ENCODE measurements at regions not wholly inside any gene's neighbourhood (a gene's known extent, or its start where the extent isn't known, plus 50 kb on each side); places are given as distances from the start of the nearest gene placed in this dataset.
"Not testable (repeated sequence)": the region's sequence is repeated elsewhere in the genome, so short reads cannot be mapped to it uniquely, and the experiment has no call there.

DNA sequence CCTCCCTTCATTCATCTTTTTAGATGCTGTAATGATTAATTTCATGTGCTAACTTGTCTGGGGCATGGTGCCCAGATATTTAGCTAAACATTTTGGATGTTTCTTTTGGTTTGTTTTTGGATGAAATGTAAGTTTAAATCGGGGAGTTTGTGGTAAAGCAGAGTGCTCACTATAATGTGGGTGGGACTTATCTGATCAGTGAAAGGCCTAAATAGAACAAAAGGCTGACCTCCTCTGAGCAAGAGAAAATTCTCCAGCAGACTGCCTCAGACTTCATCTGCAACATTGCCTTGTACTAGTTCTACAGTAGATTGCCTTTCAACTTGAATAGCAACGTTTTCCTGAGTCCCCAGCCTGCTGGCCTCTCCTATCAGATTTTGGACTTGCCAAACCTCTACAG lies 183.6 kb downstream of the S1PR1 start:
- DNase-seq (ENCODE audit: low spot score): no peak

DNA sequence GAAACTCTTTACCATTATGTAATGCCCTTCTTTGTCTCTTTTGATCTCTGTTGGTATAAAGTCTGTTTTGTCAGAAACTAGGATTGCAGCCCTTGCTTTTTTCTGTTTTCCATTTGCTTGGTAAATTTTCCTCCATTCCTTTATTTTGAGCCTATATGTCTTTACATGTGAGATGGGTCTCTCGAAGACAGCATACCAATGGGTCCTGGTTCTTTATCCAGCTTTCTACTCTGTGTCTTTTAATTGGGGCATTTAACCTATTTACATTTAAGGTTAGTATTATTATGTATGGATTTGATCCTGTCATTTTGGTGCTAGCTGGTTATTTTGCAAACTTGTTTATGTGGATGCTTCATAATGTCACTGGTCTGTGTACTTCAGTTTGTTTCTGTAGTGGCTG lies 191.3 kb downstream of the S1PR1 start:
- DNase-seq (ENCODE audit: low spot score): not testable (repeated sequence)

DNA sequence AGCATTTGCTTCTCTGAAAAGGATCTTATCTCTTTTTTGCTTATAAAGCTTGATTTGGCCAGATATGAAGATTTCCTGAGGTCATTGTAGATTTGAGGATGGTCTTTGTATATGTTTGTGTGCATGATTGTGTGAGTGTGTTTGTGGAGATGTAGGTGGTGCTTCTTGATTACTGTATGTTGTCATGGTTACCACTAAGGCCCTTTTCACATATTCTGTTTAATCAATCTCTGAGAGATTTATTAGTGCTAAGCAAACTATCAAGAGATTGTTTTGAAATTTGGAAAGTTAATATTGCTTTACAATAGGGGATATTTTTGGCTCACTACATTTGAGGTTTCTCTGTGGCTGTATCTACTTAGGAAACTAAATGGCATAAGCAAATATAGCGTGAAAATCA lies 191.7 kb downstream of the S1PR1 start:
- no peak for DNase-seq (ENCODE audit: low spot score)

DNA sequence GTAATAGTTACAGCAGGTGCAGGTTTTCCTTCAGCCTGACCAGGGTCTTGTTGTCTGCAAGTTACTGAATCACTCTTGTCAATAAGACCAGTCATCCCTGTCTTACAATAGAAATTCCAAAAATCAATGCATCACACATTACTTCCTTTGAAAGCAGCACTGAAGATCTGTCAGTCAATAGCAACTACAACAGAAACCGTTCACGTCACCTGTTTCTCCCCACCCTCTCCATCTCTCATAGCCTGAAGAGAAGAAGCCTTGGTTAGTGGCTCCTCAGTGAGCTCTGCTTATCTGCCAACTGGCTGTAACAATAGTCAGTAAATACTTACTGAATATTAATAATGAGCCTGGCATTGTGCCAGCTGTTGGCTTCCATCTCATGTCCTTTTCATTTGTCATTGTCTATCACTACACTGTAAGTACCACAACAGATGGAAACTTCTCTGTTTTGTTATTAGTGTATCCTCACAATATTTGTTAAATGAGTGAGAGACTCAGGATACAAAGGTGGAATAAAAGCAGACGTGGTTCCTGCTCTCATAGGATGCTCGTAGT lies 195.2 kb downstream of the S1PR1 start:
- no peak for DNase-seq (ENCODE audit: low spot score)

DNA sequence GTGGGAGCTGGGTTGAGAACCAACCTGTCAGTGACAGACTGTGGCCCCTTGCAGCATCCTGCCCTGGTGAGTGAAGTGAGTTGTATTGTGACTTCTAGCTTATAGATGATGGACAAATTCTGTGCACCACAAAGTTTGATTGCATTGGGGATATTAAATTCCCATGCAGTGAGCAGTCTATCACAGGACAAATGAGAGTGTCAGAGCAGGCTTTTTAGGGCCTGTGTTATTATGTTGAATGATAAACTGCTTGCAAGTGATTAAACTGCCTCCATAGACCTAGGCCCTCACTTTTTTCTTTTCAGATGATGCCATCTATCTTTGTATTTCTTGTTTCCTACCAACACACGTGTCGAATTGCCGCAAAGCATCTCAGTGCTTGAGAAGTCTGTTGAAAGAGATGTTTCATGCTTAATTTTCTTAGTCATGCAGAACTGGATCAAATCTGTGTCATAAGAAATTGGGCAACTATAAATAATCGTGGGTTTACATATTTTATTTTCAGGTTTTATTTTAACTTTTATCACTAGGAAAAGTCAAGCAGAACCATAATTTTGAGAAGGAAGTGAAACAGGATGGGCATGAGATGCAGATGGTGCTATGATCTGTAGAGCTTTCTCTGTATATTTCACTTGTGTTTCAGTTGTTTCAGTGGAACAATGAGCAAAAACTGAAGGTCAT lies 199.2 kb downstream of the S1PR1 start:
- DNase-seq (ENCODE audit: low spot score): no peak

DNA sequence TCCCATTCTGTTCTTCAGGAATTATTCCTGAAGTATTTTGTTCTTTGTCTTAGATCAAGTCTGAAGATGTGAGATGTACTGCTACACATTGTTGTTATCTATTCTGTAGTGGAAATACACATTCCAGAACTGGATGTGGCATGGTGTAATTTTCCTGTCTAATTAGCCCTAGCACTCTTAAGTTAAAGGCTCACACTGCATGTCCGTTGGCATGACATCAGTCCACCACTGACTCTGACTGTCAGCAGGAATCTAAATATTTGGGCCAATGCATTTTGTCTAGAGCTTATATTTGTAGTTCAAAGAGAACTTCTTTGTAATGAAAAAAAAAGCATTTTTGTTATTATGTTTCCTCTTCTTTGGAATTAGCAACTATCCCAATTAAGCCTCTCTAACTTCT lies 201.0 kb downstream of the S1PR1 start:
- DNase-seq (ENCODE audit: low spot score): no peak

DNA sequence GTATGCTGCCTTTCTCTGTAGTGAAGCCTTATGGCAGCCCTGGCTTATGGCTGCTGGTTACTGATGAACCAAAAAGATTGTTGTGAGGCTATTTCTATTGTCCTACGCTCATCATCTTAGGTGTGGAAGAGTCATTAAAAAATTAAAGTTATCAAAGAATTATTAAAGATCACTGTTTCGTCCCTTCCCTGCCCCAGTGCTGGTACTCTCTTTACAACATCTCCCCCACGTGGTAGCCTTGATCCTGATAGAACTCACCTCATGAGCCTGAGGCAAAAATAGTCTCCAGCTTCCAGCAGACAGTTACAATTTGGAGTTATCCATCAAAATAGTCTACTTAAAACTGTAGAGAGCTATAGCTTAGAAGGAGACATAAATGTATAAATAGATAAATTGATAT lies 201.5 kb downstream of the S1PR1 start:
- DNase-seq (ENCODE audit: low spot score): peak; percentile 4

DNA sequence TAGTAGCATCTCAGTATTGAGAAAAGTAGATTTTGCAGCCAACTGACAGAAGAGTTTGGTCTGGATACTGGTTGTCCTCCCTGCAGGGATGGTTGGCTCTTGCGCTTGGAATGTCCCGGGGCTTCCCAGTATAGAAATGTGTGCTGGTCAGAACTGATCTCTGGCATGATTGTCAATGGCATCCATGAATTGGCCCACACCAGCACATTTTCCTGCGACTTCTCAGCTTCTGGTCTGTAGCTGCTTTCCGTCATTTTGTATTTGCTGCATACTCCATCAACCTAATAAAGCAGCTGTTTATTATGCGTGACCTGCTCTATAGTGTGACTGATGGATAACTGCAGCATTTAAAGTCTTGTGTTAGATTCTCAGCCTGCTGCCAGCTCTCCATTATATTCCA lies 203.7 kb downstream of the S1PR1 start:
- no peak for DNase-seq (ENCODE audit: low spot score)

DNA sequence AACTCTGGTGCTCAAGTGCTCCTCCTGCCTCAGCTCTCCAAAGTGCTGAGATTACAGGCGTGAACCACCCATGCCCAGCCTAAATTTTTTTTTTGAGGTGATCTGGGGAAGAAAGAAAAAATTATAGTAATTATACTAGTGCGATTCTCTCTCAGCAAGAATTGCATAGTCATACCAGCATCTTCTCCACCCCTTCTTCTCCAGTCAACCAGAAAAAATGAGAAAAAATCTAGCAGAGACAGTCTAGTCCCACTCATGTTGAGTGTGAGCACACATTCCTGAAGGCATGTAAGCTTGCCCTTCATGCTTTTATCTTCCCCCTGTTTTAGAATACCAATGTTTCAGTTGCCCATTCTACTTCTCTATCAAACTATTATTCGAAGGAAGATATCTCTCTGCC lies 207.6 kb downstream of the S1PR1 start:
- DNase-seq (ENCODE audit: low spot score): no peak

DNA sequence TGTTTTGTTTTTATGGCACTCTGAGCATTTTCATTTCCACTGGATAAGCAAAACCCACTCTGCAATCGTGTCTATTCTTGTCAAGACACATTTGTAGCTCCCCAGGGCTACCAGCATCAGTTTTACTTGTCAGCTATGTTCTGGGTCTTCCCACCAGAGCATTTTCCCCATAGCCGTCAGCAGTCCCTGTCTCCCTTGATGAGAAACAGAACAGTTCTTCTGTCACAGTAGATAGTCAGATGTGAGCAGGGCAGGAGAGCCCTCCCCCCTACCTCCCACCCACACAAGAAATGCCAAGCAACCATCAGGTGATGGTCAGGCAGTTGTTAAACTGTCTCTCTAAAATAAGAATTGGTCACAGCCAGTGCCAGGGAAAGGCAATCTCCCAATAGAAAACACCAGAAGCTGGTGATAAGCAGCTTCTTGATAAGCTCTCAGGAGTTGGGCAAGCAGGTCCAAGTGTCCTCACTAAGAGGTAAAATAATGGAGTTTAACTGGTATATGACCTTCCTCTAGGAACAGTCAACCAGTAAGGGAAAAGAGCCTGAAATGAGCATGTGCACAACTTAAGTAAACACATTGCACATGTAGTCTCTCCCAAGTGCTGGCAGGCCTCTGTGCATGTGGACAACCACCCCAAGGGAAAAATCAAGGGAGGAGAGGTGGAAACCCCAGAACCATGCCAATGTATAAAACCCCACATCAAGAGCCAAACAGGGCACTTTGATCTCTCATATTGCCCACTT lies 208.2 kb downstream of the S1PR1 start:
- no peak for DNase-seq (ENCODE audit: low spot score)

DNA sequence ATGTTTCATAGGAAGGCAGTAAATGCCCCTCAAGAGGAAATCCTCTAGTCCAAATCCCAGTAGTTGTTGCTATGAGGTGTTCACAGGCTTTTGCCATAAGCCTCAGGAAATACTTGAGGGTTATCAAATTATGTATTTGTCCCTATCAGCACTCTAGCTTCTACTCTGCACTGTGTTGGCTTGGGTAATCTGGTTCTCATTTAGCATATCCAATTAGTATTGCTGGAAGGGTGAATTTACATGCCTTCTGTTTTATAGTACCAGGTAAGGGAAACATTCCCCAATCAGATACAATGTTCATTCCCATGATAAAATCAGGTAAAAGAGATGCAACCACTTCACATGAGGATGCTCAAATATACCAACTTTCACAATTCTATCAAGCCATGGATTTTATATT lies 211.2 kb downstream of the S1PR1 start:
- DNase-seq (ENCODE audit: low spot score): no peak

DNA sequence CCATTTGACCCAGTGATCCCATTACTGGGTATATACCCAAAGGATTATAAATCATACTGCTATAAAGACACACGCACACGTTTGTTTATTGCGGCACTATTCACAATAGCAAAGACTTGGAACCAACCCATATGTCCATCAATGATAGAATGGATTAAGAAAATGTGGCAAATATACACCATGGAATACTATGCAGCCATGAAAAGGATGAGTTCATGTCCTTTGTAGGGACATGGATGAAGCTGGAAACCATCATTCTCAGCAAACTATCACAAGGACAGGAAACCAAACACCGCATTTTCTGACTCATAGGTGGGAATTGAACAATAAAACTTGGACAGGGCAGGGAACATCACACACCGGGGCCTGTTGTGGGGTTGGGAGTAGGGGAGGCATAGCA lies 213.9 kb downstream of the S1PR1 start:
- DNase-seq (ENCODE audit: low spot score): not testable (repeated sequence)

DNA sequence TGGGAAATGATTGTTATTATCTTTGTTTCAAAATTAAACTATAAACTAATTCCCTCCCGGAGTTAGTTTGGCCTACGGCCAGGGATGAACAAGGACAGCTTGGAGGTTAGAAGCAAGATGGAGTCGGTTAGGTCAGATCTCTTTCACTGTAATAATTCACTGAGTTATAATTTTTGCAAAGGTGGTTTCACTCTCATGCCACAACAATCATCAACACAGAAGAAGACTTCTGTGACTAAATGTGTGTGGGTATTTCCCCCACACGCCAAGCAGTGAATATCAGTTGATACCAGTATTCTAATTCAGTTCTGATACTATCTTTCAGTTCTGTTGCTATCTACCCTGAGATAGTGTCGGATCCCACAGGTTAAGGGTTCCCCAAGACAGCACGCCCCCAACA lies 215.1 kb downstream of the S1PR1 start:
- no peak for DNase-seq (ENCODE audit: low spot score)

DNA sequence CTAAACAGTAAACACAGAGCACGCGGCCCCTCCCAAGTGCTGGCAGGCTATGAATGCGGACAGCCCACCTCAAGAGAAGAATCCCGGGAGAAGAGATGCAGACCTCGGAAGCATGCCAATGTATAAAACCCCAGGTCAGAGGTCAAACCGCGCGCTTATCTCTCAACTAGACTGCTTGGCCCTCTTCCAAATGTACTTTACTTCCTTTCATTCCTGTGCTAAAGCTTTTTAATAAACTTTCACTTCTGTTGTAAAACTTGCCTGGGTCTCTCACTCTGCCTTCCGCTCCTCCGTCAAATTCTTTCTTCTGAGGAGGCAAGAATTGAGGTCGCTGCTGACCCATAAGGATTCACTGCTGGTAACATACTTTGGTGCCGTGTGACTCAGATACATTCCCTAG lies 216.0 kb downstream of the S1PR1 start:
- DNase-seq (ENCODE audit: low spot score): no peak

DNA sequence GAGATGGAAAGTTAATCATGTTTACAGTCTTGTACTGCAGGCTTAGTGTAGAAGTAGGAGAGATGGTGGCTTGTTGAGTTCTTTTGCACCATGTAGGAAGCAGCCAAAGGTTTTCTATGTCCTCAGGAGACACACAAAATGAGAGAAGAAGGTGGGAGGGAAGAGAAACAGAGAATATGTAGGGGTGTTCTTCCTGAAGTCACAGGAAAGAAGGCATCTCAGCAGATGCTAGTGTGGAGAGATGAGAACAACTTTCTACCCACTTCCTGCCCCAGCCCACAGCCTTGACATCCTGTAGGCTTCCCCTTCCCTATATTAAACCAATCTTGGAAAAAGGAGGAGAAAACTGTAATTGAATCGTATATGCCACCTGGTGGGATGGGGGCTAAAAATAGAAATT lies 217.0 kb downstream of the S1PR1 start:
- DNase-seq (ENCODE audit: low spot score): no peak

DNA sequence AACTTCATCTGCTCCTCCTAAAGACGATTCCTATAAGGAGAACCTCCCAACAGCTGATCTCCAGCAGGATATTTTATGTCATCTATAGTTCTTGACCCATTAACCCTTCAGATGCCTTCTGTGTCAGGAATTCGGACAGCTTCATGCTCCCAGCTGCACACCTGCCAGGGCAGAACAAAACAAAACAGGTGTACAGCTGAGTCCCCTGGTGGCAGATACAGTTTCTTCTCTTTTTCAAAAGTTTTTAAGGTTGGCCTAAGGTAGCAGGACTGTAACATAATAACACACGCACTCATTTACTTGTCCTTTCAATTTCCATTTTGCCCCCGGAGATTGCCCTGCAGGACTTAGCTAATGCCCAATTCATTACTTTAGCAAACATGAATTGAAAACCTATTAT lies 218.3 kb downstream of the S1PR1 start:
- no peak for DNase-seq (ENCODE audit: low spot score)

DNA sequence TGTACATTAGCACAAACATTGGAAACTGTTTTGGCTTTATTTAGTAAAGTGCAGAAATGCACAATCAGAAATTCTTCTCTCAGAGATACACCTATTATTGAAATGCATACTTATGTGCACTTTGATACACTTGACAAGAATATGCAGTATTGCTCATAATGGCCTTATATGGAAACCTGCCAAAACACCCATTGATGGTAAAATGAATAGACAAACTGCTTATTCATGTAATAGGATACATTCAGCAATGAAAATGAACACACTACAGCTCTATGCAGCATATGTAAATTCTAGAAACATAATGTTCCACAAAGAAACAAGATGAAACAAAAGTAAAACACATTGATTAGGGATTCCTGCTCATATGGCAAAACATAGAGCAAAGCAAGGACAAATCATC lies 223.9 kb downstream of the S1PR1 start:
- DNase-seq (ENCODE audit: low spot score): no peak

DNA sequence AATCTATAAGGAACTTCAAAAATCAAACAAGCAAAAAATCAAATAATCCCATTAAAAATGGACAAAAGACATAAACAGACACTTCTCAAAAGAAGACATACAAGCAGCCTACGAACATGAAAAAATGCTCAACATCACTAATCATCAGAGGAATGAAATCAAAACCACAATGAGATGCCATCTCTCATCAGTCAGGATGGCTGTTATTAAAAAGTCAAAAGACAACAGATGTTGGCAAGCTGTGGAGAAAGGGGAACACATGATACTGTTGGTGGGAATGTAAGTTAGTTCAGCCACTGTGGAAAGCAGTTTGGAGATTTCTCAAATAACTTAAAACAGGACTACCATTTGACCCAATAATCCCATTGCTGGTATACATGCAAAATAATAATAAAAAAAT lies 226.4 kb downstream of the S1PR1 start:
- no peak for DNase-seq (ENCODE audit: low spot score)

DNA sequence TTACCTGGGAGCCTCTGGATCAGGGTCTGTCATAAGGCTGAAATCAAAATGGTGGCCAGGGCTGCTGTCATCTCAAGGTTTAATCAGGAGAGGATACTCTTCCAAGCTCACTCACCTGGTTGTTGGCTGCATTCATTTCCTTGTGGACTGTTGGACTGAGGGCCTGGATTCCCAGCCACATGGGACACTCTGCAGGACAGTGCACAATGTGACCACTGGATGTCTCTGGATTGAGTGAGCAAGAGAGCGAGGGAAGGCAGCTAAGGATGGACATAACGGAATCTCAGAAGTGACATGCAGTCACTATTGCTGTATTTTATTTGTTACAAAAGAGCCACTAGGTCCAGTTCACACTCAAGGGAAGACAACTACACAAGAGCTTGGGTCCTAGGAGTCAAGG lies 229.1 kb downstream of the S1PR1 start:
- DNase-seq (ENCODE audit: low spot score): no peak

DNA sequence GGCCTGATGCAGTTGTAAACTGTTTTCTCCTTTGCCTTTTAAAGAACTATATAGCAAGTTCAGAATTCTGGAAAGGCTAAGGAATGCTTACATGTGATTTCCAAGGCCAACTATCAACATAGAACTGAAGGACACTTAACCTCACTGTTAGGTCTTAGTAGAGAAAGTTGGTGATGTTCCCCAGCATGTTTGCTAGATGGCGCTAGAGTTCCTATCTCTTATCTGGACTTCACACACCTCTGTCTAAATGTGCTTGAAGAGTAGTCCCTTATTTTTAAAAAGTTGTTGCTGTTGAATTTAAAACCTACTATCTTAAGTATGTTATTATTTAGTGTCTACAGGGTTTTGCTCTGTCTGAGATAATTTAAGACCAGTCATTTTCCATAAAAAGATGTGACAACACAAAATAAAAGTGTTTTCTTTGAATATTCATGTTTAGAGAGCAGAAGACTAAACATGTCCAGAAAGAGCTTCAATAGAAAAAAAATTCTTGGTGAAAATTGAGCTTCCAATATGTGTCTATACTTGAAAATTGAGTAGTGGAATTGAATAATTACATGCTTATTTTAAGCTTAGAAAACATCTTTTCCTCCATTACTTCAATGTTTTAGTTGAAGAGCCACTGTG lies 237.3 kb downstream of the S1PR1 start:
- no peak for DNase-seq (ENCODE audit: low spot score)

DNA sequence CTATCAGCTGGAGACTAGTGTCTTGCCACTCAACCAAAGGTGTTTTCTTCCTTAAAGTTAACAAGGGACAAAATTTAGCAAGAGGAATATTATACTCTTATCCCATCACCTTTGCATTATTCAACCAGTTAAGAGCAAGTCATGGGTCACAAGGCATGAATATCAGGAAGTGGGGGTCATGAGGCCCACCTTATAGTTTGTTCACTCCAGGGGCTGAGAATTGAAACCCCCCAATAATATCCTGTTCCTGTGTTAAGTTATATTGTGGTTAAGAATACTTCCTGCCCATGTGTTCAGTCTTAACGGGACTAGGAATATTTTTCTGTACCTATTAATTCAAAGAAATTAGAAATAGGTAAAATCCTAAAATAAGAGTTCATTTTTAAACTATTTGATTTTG lies 239.7 kb downstream of the S1PR1 start:
- DNase-seq (ENCODE audit: low spot score): no peak

DNA sequence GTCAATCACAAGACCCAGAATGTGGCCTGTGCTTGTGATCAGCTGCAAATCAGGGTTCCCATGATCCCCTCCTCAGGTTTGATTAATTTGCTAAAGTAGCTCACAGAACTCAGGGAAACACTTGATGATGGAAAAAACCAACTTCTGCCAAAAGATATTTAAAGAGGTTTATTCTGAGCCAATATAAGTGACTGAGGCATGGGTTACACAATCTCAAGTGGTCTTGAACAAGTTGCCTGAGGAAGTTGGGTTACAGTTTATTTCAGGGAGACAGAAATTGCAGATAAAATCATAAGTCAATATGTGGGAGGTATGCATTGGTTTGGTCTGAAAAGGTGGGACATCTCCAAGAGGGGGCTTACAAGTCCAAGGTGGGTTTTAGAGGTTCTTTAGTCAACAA lies 243.1 kb downstream of the S1PR1 start:
- no peak for DNase-seq (ENCODE audit: low spot score)

DNA sequence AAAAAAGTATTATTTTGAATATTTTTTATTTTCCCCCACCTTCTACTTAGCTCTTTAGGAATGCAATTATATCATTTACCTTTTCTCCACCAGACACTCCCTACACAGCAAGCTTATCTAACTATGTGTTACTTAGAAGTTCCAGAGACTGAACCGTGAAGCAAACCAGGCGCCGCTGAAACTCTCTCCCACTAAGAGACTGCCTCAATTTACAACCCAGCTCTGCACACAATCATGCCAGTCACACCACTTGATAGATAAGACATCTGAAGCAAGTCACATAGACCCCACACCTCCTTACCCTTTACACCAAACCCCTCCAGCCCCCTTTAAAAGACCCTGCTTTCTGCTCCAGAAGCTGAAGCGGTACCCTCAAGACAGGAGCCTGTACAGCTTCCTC lies 245.5 kb downstream of the S1PR1 start:
- DNase-seq (ENCODE audit: low spot score): no peak

All from AG08396 (cell line).